GM12874 (cell line): ENCODE measurements at regions not wholly inside any gene's neighbourhood (a gene's known extent, or its start where the extent isn't known, plus 50 kb on each side); places are given as distances from the start of the nearest gene placed in this dataset.

Source experiments
- CTCF ChIP-seq: IDR thresholded peaks from 2 replicates; pipeline ENCODE4 v1.5.1; 2011; ENCODE audit warnings: low read depth, mild to moderate bottlenecking, control low read depth, low read length, moderate library complexity; ENCODE audit not compliant: insufficient read depth

- no peak for TF ChIP-seq CTCF
Measured at GRCh38 chr5:133744051-133744959, 132.0 kb upstream of the FSTL4 start.

- no peak for TF ChIP-seq CTCF
Measured at GRCh38 chr5:133742431-133742988, 130.2 kb upstream of the FSTL4 start.

- TF ChIP-seq CTCF, result no peak
Measured at GRCh38 chr5:133741818-133742355, 129.5 kb upstream of the FSTL4 start.

GRCh38 chr5:133741396-133741795, 129.1 kb upstream of the FSTL4 start:
- TF ChIP-seq CTCF, result no peak

GRCh38 chr5:133739181-133739780, 126.9 kb upstream of the FSTL4 start:
- no peak for TF ChIP-seq CTCF

GRCh38 chr5:133738271-133738670, 125.9 kb upstream of the FSTL4 start:
- no peak for TF ChIP-seq CTCF

- TF ChIP-seq CTCF, result no peak
Measured at GRCh38 chr5:133736512-133736911, 124.2 kb upstream of the FSTL4 start.
